Hepatocyte (in vitro differentiated cells): ENCODE measurements at regions not wholly inside any gene's neighbourhood (a gene's known extent, or its start where the extent isn't known, plus 50 kb on each side); places are given as distances from the start of the nearest gene placed in this dataset.

Experiments used
- CTCF ChIP-seq: fragments of 200-600 bp; sonication (generic); IDR thresholded peaks from 2 replicates; pipeline ENCODE4 v1.5.1; 2016; ENCODE audit warnings: antibody characterized with exemption, mild to moderate bottlenecking; ENCODE audit not compliant: poor library complexity
- EZH2 ChIP-seq: fragments of 200-600 bp; sonication (generic); IDR thresholded peaks from 2 replicates; pipeline ENCODE4 v1.6.1; 2016; ENCODE audit warnings: antibody characterized with exemption, mild to moderate bottlenecking, borderline replicate concordance

GRCh38 chr13:76245920-76246319, 609.8 kb downstream of the LMO7 start:
- TF ChIP-seq CTCF (no peak), EZH2 (no peak)
